NCI-H446 treated with DMSO at 0.1 percent for 48 hours (cell line): ENCODE measurements at regions not wholly inside any gene's neighbourhood (a gene's known extent, or its start where the extent isn't known, plus 50 kb on each side); places are given as distances from the start of the nearest gene placed in this dataset.

Source experiments
- DNase-seq: peaks from one replicate; lab custom pipeline; 2025; lab: John Stamatoyannopoulos, UW

- DNase-seq, result no peak
These were observed 128.0 kb downstream of the TMA16 start for GRCh38 chr4:163622379-163623035.

GRCh38 chr4:163623787-163624186, 129.3 kb downstream of the TMA16 start:
- no peak for DNase-seq

- DNase-seq, result no peak
These were observed 130.2 kb downstream of the TMA16 start for GRCh38 chr4:163624727-163625126.

- no peak for DNase-seq
These were observed 136.8 kb downstream of the TMA16 start for GRCh38 chr4:163631288-163631687.

GRCh38 chr4:163638909-163639308, 144.4 kb downstream of the TMA16 start:
- no peak for DNase-seq

- DNase-seq, result no peak
These were observed 155.1 kb downstream of the TMA16 start for GRCh38 chr4:163649557-163650091.

- no peak for DNase-seq
These were observed 157.3 kb downstream of the TMA16 start for GRCh38 chr4:163651761-163652160.

- DNase-seq, result no peak
These were observed 160.1 kb downstream of the TMA16 start for GRCh38 chr4:163654621-163655020.

GRCh38 chr4:163660636-163661035, 166.1 kb downstream of the TMA16 start:
- DNase-seq, result no peak

- no peak for DNase-seq
These were observed 168.3 kb downstream of the TMA16 start for GRCh38 chr4:163662768-163663167.

GRCh38 chr4:163663454-163664225, 169.2 kb downstream of the TMA16 start:
- DNase-seq, result no peak

GRCh38 chr4:163665101-163665500, 170.6 kb downstream of the TMA16 start:
- no peak for DNase-seq

- DNase-seq, result no peak
These were observed 171.2 kb downstream of the TMA16 start for GRCh38 chr4:163665521-163666331.

- no peak for DNase-seq
These were observed 171.9 kb downstream of the TMA16 start for GRCh38 chr4:163666332-163666873.

GRCh38 chr4:163672751-163673150, 178.3 kb downstream of the TMA16 start:
- DNase-seq, result no peak

GRCh38 chr4:163673848-163674697, 179.6 kb downstream of the TMA16 start:
- no peak for DNase-seq

- no peak for DNase-seq
These were observed 184.7 kb downstream of the TMA16 start for GRCh38 chr4:163679189-163679588.

GRCh38 chr4:163680386-163681098, 186.1 kb downstream of the TMA16 start:
- no peak for DNase-seq

GRCh38 chr4:163681208-163681821, 186.8 kb downstream of the TMA16 start:
- no peak for DNase-seq

- no peak for DNase-seq
These were observed 194.4 kb downstream of the TMA16 start for GRCh38 chr4:163688856-163689255.
